Lung (tissue), 11 donors: ENCODE measurements at regions not wholly inside any gene's neighbourhood (a gene's known extent, or its start where the extent isn't known, plus 50 kb on each side); places are given as distances from the start of the nearest gene placed in this dataset.

ENCODE experiments used
- ATAC-seq: fragments of 200-7000 bp; cut with Tn5 transposase; one replicate; pipeline ENCODE4 v1.9.1; 2020; ENCODE audit warnings: moderate number of reproducible peaks; ENCODE audit not compliant: insufficient read depth, low FRiP score
- DNase-seq, 3 donors: peaks; one replicate each; pipeline ENCODE4 v3.0.0-alpha.2; 2013 to 2017
- H3K27ac ChIP-seq, 2 donors: one replicate each; pipeline ENCODE4 v1.5.1; 2013; ENCODE audit warnings: mild to moderate bottlenecking in 2 of 2, moderate library complexity in 2 of 2, control low read depth in 1 of 2, inconsistent platforms in 1 of 2, low read depth in 1 of 2, low read length in 1 of 2
- H3K27me3 ChIP-seq, 3 donors: one replicate each; pipeline ENCODE4 v1.5.1; 2013; ENCODE audit warnings: low read length in 2 of 3; ENCODE audit not compliant: control insufficient read depth in 3 of 3, insufficient read depth in 3 of 3
- H3K36me3 ChIP-seq, 4 donors: one replicate each; pipeline ENCODE4 v1.5.1; 2013; ENCODE audit warnings: low read length in 4 of 4, mild to moderate bottlenecking in 1 of 4, moderate library complexity in 1 of 4; ENCODE audit not compliant: control insufficient read depth in 4 of 4, insufficient read depth in 4 of 4
- H3K4me1 ChIP-seq, 5 donors: one replicate each; pipeline ENCODE4 v1.5.1; 2013; ENCODE audit warnings: low read length in 5 of 5, mild to moderate bottlenecking in 2 of 5, moderate library complexity in 1 of 5; ENCODE audit not compliant: control insufficient read depth in 5 of 5, insufficient read depth in 5 of 5
- H3K4me3 ChIP-seq: one replicate; pipeline ENCODE4 v1.5.1; 2013; ENCODE audit warnings: mild to moderate bottlenecking, control low read depth, moderate library complexity
- H3K9ac ChIP-seq, 2 donors: one replicate each; pipeline ENCODE4 v1.5.1; 2013; ENCODE audit warnings: low read length in 2 of 2, control low read depth in 1 of 2; ENCODE audit not compliant: insufficient read depth in 1 of 2
- H3K9me3 ChIP-seq, 4 donors: one replicate each; pipeline ENCODE4 v1.5.1; 2013; ENCODE audit warnings: low read length in 3 of 4, mild to moderate bottlenecking in 1 of 4, moderate library complexity in 1 of 4; ENCODE audit not compliant: control insufficient read depth in 4 of 4, insufficient read depth in 3 of 4
- WGBS, 2 donors: extraction: QIAGEN DNeasy Blood & Tissue Kit; methylation state at CpG; one replicate each; pipeline ENCODE4 v1.1.7; 2013; 5-methylcytosine and 5-hydroxymethylcytosine counted together
- TF ChIP-seq, protein P1 (sequence below): IDR thresholded peaks from 2 replicates; pipeline ENCODE4 v1.5.1; 2012; ENCODE audit warnings: mild to moderate bottlenecking; ENCODE audit errors: control extremely low read depth, extremely low read depth
- donor health status: control.
- donor health status: control.
- donor health status: Bipolar disorder and iron deficiency.
- donor health status: healthy.
- donor health status: DM: yes; HTN: yes; CAD: no.

DNA sequence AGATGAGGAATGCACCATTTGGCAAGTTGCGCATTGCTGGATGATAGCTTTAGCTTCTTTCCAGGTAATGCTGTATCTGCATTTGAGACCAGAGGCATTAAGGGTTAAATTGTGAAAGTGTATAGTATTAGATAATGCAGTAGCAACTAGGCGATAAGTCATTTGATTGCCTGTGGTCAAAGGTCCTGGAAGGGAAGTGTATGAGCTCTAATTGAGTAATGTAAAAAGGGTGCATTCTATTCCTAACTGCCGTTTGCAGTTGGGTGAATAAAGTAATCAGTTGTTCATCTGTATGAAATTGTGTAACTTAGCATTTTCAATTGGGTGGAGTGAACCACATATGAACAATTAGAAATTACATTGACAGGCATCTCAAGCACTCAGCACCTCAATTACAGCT is 54.5 kb upstream of the WDR1 start:
- 51 to 65% methylated on average over 3 of the region's 3 CpGs for WGBS, 2 donors
- ATAC-seq = no peak
- H3K9ac ChIP-seq = no peak overlapping the region
- DNase-seq = no peak
- H3K4me3 ChIP-seq = no peak overlapping the region
- H3K9me3 ChIP-seq = no peaks in the 10 kb centered on the region
- peaks cover 0 to 18% (median 10%) of the 10 kb centered on the region in 5 donors for H3K4me1 ChIP-seq
- no peak overlapping the region for H3K27ac ChIP-seq
- TF ChIP-seq, protein P1, sequence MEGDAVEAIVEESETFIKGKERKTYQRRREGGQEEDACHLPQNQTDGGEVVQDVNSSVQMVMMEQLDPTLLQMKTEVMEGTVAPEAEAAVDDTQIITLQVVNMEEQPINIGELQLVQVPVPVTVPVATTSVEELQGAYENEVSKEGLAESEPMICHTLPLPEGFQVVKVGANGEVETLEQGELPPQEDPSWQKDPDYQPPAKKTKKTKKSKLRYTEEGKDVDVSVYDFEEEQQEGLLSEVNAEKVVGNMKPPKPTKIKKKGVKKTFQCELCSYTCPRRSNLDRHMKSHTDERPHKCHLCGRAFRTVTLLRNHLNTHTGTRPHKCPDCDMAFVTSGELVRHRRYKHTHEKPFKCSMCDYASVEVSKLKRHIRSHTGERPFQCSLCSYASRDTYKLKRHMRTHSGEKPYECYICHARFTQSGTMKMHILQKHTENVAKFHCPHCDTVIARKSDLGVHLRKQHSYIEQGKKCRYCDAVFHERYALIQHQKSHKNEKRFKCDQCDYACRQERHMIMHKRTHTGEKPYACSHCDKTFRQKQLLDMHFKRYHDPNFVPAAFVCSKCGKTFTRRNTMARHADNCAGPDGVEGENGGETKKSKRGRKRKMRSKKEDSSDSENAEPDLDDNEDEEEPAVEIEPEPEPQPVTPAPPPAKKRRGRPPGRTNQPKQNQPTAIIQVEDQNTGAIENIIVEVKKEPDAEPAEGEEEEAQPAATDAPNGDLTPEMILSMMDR = no peak
- H3K36me3 ChIP-seq = no peaks in the 10 kb centered on the region
- no peaks in the 10 kb centered on the region for H3K27me3 ChIP-seq

DNA sequence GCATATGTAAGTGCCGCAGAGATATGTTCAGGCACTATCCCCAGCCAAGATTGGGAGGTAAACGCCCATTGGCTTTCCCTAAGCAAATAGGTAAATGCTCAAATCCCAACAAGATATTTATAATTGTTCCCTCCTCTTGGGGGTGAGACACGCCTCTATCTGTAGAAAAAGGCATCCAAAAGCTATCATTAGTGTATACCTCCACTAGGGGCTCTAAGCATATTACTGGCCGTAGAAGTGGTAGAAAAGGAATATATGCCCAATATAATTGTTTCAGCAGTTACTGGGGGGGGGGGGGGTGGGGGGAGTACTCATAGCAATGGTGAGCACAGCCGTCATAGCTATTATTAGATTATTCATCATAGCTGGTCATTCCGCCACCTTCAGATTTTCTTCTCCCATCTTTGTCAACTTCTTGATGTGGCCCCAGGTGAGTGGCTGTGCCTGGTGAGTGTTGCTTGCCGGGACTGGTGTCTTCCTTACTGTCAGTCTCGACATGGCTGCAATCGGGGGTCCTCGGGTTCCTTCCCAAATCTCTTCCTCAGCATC is 53.3 kb upstream of the WDR1 start:
- DNase-seq (no peak), ATAC-seq (no peak)
- Histone ChIP-seq H3K9me3 (no peaks in the 10 kb centered on the region), H3K36me3 (no peaks in the 10 kb centered on the region), H3K4me1 (peaks cover 0 to 18% (median 9%) of the 10 kb centered on the region in 5 donors), H3K27me3 (no peaks in the 10 kb centered on the region), H3K27ac (no peak overlapping the region), H3K4me3 (no peak overlapping the region), H3K9ac (no peak overlapping the region)
- TF ChIP-seq, protein P1 = no peak
- whole genome bisulfite sequencing, 2 donors = 96 to 97% methylated on average over 10 of the region's 10 CpGs

DNA sequence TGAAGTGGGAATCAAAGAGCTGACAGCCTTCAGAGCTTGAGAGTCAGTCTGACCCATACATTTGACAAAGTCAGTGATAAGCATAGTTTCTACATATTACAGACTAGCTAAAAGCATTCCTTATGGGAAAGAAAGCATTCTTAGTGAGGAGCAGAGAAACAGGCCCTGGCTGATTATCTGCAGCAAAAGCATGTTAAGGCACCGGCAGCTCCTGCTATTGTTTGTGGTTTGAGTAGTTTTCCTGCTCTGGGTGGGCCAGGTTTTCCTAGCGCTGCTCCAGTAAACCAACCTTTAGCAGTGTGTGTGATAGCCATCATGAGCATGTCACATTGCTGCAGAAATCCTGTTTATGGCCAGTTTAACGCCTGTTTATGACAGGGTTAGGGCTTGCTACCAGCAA is 51.6 kb upstream of the WDR1 start:
- peaks cover 0 to 9% (median 3%) of the 10 kb centered on the region in 5 donors for H3K4me1 ChIP-seq
- WGBS, 2 donors = 42 to 46% methylated on average over 3 of the region's 3 CpGs
- no peak for ATAC-seq
- no peaks in the 10 kb centered on the region for H3K9me3 ChIP-seq
- no peaks in the 10 kb centered on the region for H3K27me3 ChIP-seq
- no peak overlapping the region for H3K4me3 ChIP-seq
- no peak for DNase-seq
- no peak overlapping the region for H3K27ac ChIP-seq
- TF ChIP-seq, protein P1 = no peak
- H3K36me3 ChIP-seq = no peaks in the 10 kb centered on the region
- no peak overlapping the region for H3K9ac ChIP-seq

DNA sequence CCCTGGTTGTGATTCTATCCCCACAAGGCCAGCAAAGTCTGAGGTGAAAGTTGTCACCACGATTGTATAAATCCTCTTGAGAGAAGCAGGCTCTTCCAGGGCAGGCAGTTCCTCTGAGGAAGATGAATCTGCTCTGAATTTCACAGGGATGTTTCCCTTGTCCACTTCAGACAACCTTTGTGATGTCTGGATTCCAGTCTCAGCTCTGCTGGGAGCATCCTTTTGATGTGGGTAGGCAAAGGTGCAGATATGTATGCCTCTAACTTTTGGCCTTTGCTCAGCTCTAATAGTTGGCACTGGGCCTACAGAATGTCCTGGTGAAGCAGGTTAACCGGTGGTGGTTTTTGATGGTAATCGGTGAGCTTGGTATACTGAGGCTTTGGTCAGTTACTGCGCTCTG is 50.6 kb upstream of the WDR1 start:
- no peaks in the 10 kb centered on the region for H3K27me3 ChIP-seq
- H3K9me3 ChIP-seq = no peaks in the 10 kb centered on the region
- H3K27ac ChIP-seq = no peak overlapping the region
- peaks cover 0 to 2% (median 1%) of the 10 kb centered on the region in 5 donors for H3K4me1 ChIP-seq
- H3K4me3 ChIP-seq = no peak overlapping the region
- DNase-seq = no peak
- no peaks in the 10 kb centered on the region for H3K36me3 ChIP-seq
- TF ChIP-seq, protein P1 = no peak
- ATAC-seq = no peak
- no peak overlapping the region for H3K9ac ChIP-seq
- WGBS, 2 donors = 68 to 71% methylated on average over 4 of the region's 4 CpGs
